PFSK-1 (cell line): ENCODE measurements at regions not wholly inside any gene's neighbourhood (a gene's known extent, or its start where the extent isn't known, plus 50 kb on each side); places are given as distances from the start of the nearest gene placed in this dataset.

Experiments
- FOXP2 ChIP-seq: optimal IDR thresholded peaks from 2 replicates; pipeline ENCODE3; 2011; ENCODE audit warnings: borderline replicate concordance, control low read depth, inconsistent platforms; ENCODE audit not compliant: insufficient read depth; ENCODE audit errors: extremely low read length, extremely low read depth
- POLR2AphosphoS5 ChIP-seq: IDR thresholded peaks from 2 replicates; pipeline ENCODE4 v1.6.1; 2012; ENCODE audit warnings: low read depth, mild to moderate bottlenecking, control low read depth, low read length, moderate library complexity
- REST ChIP-seq, 2 experiments: IDR thresholded peaks; 2 replicates each; pipeline versions ENCODE4 v1.6.1 to v1.8.0; 2011 to 2012; ENCODE audit warnings: low read depth in 2 of 2, low read length in 2 of 2, control low read depth in 1 of 2, inconsistent platforms in 1 of 2, mild to moderate bottlenecking in 1 of 2, moderate library complexity in 1 of 2; ENCODE audit not compliant: insufficient read depth in 1 of 2
- SIN3A ChIP-seq: IDR thresholded peaks from 2 replicates; pipeline ENCODE4 v1.6.1; 2012; ENCODE audit warnings: mild to moderate bottlenecking, low read length, moderate library complexity, borderline replicate concordance; ENCODE audit not compliant: insufficient read depth
- TAF1 ChIP-seq: IDR thresholded peaks from 2 replicates; pipeline ENCODE4 v1.6.1; 2012; ENCODE audit warnings: low read length, control low read depth, borderline replicate concordance; ENCODE audit not compliant: insufficient read depth

GRCh38 chr1:192067360-192067759 is 90.9 kb upstream of the RGS18 start:
- TF ChIP-seq REST (IDR thresholded peaks at IDR 0.05; ENCODE audit: insufficient read depth in 1 of 2, low read depth in 2 of 2, low read length in 2 of 2) (no peak), FOXP2 (no peak), TAF1 (no peak), POLR2AphosphoS5 (no peak), SIN3A (no peak)

GRCh38 chr1:192070213-192070612 is 88.0 kb upstream of the RGS18 start:
- no peak for TF ChIP-seq SIN3A
- no peak for TF ChIP-seq FOXP2
- TF ChIP-seq TAF1, result no peak
- TF ChIP-seq REST (IDR thresholded peaks at IDR 0.05; ENCODE audit: insufficient read depth in 1 of 2, low read depth in 2 of 2, low read length in 2 of 2), result no peak
- TF ChIP-seq POLR2AphosphoS5, result no peak

GRCh38 chr1:192080684-192081083 is 77.6 kb upstream of the RGS18 start:
- no peak for TF ChIP-seq REST (IDR thresholded peaks at IDR 0.05; ENCODE audit: insufficient read depth in 1 of 2, low read depth in 2 of 2, low read length in 2 of 2)
- TF ChIP-seq FOXP2, result no peak
- no peak for TF ChIP-seq SIN3A
- no peak for TF ChIP-seq TAF1
- no peak for TF ChIP-seq POLR2AphosphoS5

GRCh38 chr1:192081359-192081758 is 76.9 kb upstream of the RGS18 start:
- no peak for TF ChIP-seq FOXP2
- TF ChIP-seq POLR2AphosphoS5, result no peak
- TF ChIP-seq TAF1, result no peak
- no peak for TF ChIP-seq REST (IDR thresholded peaks at IDR 0.05; ENCODE audit: insufficient read depth in 1 of 2, low read depth in 2 of 2, low read length in 2 of 2)
- TF ChIP-seq SIN3A, result no peak

GRCh38 chr1:192086644-192087043 is 71.6 kb upstream of the RGS18 start:
- TF ChIP-seq TAF1, result no peak
- no peak for TF ChIP-seq REST (IDR thresholded peaks at IDR 0.05; ENCODE audit: insufficient read depth in 1 of 2, low read depth in 2 of 2, low read length in 2 of 2)
- TF ChIP-seq SIN3A, result no peak
- TF ChIP-seq POLR2AphosphoS5, result no peak
- TF ChIP-seq FOXP2, result no peak
